Nephron progenitor cell (in vitro differentiated cells): ENCODE measurements at regions not wholly inside any gene's neighbourhood (a gene's known extent, or its start where the extent isn't known, plus 50 kb on each side); places are given as distances from the start of the nearest gene placed in this dataset.
"Not testable (repeated sequence)": the region's sequence is repeated elsewhere in the genome, so short reads cannot be mapped to it uniquely, and the experiment has no call there.

Experiments used
- DNase-seq: peaks from one replicate; pipeline ENCODE4 v3.0.0; 2021
- H3K27ac Mint-ChIP-seq: 2 replicates; pipeline ENCODE4 v1.8.0; 2021; ENCODE audit warnings: mild to moderate bottlenecking, moderate library complexity, mixed read lengths
- H3K27me3 Mint-ChIP-seq: 2 replicates; pipeline ENCODE4 v1.8.0; 2021; ENCODE audit warnings: mild to moderate bottlenecking, low read depth, mixed read lengths; ENCODE audit not compliant: poor library complexity
- H3K36me3 Mint-ChIP-seq: 2 replicates; pipeline ENCODE4 v1.8.0; 2021; ENCODE audit warnings: low read depth, mixed read lengths
- H3K4me1 Mint-ChIP-seq: 2 replicates; pipeline ENCODE4 v1.8.0; 2021; ENCODE audit warnings: mixed read lengths
- H3K4me3 Mint-ChIP-seq: 2 replicates; pipeline ENCODE4 v1.8.0; 2021; ENCODE audit warnings: mild to moderate bottlenecking, moderate library complexity, mixed read lengths
- H3K9me3 Mint-ChIP-seq: 2 replicates; pipeline ENCODE4 v1.8.0; 2021; ENCODE audit warnings: mild to moderate bottlenecking, moderate library complexity, mixed read lengths
- CTCF ChIP-seq: fragments of 200-600 bp; sonication (generic); IDR thresholded peaks from 2 replicates; pipeline ENCODE4 v1.5.0; 2021; ENCODE audit warnings: antibody characterized with exemption

GRCh38 chr11:94235772-94236171 lies 68.6 kb upstream of the IZUMO1R start:
- H3K36me3 Mint-ChIP-seq, H3K27me3 Mint-ChIP-seq, H3K27ac Mint-ChIP-seq, H3K4me3 Mint-ChIP-seq, H3K4me1 Mint-ChIP-seq, DNase-seq: not testable (repeated sequence)
- peaks cover 14% of the 10 kb centered on the region for H3K9me3 Mint-ChIP-seq

GRCh38 chr11:94236416-94236815 lies 68.0 kb upstream of the IZUMO1R start:
- H3K4me3 Mint-ChIP-seq, H3K27me3 Mint-ChIP-seq, DNase-seq, H3K27ac Mint-ChIP-seq, H3K4me1 Mint-ChIP-seq, H3K36me3 Mint-ChIP-seq: not testable (repeated sequence)
- peaks cover 14% of the 10 kb centered on the region for H3K9me3 Mint-ChIP-seq

- H3K4me1 Mint-ChIP-seq, H3K36me3 Mint-ChIP-seq, H3K27ac Mint-ChIP-seq, H3K9me3 Mint-ChIP-seq, H3K4me3 Mint-ChIP-seq, H3K27me3 Mint-ChIP-seq: not testable (repeated sequence)
- DNase-seq = peak; percentile 20
Observed at GRCh38 chr11:94237447-94238153, 66.8 kb upstream of the IZUMO1R start.

- H3K4me1 Mint-ChIP-seq, H3K36me3 Mint-ChIP-seq, H3K4me3 Mint-ChIP-seq, H3K27me3 Mint-ChIP-seq, H3K27ac Mint-ChIP-seq, DNase-seq, H3K9me3 Mint-ChIP-seq: not testable (repeated sequence)
Observed at GRCh38 chr11:94238154-94238735, 66.1 kb upstream of the IZUMO1R start.

- H3K4me3 Mint-ChIP-seq, DNase-seq, H3K9me3 Mint-ChIP-seq, H3K36me3 Mint-ChIP-seq, H3K4me1 Mint-ChIP-seq, H3K27ac Mint-ChIP-seq, H3K27me3 Mint-ChIP-seq: not testable (repeated sequence)
Observed at GRCh38 chr11:94238774-94239173, 65.6 kb upstream of the IZUMO1R start.

- Mint-ChIP-seq H3K4me3 (no peak overlapping the region), H3K27me3 (peaks cover 5% of the 10 kb centered on the region), H3K9me3 (no peaks in the 10 kb centered on the region), H3K27ac (no peak overlapping the region), H3K36me3 (no peaks in the 10 kb centered on the region), H3K4me1 (no peaks in the 10 kb centered on the region)
- DNase-seq = no peak
- no peak for TF ChIP-seq CTCF
Observed at GRCh38 chr11:94241896-94242295, 62.5 kb upstream of the IZUMO1R start.

GRCh38 chr11:94243571-94244515 lies 60.5 kb upstream of the IZUMO1R start:
- peaks cover 9% of the 10 kb centered on the region for H3K9me3 Mint-ChIP-seq
- no peaks in the 10 kb centered on the region for H3K36me3 Mint-ChIP-seq
- no peak for DNase-seq
- H3K27me3 Mint-ChIP-seq = peaks cover 5% of the 10 kb centered on the region
- H3K27ac Mint-ChIP-seq = no peak overlapping the region
- no peaks in the 10 kb centered on the region for H3K4me1 Mint-ChIP-seq
- TF ChIP-seq CTCF = no peak
- no peak overlapping the region for H3K4me3 Mint-ChIP-seq

- Mint-ChIP-seq H3K9me3 (peaks cover 19% of the 10 kb centered on the region), H3K36me3 (no peaks in the 10 kb centered on the region), H3K4me3 (no peak overlapping the region), H3K27ac (no peak overlapping the region), H3K4me1 (no peaks in the 10 kb centered on the region), H3K27me3 (peaks cover 5% of the 10 kb centered on the region)
- TF ChIP-seq CTCF = no peak
- no peak for DNase-seq
Observed at GRCh38 chr11:94245121-94245520, 59.3 kb upstream of the IZUMO1R start.

- H3K4me1 Mint-ChIP-seq, H3K4me3 Mint-ChIP-seq, H3K27ac Mint-ChIP-seq, DNase-seq, H3K36me3 Mint-ChIP-seq, H3K27me3 Mint-ChIP-seq: not testable (repeated sequence)
- peaks cover 34% of the 10 kb centered on the region for H3K9me3 Mint-ChIP-seq
Observed at GRCh38 chr11:94248301-94248700, 56.1 kb upstream of the IZUMO1R start.
